ENCODE measurements at regions not wholly inside any gene's neighbourhood (a gene's known extent, or its start where the extent isn't known, plus 50 kb on each side); places are given as distances from the start of the nearest gene placed in this dataset.

DNA sequence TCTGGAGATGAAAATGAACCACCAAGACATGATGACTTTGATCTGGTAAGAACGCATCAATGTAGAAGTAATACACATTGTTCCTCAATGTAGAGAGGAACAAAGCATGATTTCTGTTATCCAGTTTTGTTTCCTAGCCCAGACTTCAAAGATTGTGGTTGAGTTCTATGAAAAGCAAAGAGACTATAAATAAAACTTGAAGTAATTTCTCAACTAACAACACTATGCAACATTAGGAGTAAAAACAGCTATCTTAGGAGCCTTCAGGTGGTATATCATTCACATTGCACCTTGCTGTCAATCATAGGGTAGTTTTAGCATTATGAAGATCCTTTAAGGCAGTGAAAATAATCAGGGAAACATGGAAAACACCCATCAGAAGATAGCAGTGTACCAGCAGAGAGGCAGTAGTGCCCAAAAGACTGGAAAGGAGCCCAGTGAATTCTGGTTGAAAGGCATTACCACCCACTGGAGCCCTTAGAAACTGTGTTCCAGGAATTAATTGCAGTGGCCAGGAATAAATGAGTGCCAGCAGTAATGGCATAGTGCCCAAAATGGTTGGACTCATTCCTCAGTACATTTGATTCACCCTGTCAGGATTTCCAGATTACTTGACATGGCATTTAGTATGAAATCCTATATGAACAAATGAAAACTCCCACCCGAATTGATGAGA lies 300.7 kb upstream of the CXXC4 start:
- DNase-seq: no peak

DNA sequence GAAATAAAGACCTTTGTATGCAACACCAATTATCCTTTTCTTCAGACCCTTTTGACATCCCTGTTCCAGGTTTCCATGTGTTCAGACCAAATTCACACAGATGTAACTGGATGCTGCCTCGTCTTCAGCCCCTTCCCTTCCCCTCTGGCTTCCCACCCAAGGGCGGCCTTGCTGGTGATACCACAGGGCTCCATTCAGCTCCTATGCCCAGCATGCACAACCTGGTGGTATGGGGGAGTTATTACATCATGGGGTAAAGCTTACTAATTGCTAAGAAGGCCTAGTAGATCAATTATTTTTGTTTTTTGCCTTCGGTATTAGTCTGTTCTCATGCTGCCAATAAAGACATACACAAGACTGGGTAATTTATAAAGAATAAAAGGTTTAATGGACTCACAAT lies 317.0 kb upstream of the CXXC4 start:
- no peak for DNase-seq

DNA sequence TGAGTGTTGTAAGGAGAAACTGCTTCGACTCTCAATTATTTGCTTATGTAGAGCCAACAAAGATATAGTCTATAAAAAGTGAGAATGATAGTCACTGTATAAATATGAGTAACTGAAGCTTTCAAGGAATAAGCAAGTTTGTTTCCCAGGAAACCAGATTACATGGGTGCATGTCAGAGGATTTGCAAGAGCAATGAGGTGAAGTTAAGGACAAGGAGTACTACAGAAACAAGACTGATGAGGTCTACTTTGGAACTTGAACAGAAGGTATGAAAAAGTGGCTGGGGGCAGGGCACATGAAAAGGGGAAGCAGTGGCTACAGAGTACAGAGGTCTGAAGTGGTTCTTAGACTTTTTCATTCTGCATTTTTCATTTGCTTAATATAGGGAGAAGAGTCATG lies 321.0 kb upstream of the CXXC4 start:
- no peak for DNase-seq

DNA sequence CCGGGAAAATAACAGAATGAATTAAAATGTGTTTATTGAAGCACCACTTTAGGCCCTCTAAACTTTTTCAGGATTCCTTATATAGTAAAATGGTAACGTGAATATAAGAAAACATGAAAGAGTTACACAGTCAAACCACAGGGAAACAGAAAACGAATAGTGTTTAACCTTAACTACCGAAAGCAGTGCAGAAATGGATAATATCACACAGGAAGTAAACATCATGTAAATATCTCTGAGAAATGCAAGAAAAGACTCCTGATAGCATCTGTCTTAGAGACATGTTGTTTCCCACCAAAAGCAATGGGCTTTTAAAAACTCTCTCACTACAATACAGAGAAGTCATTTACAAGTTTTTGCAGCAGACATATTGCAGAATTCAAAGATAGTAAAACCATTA lies 323.9 kb upstream of the CXXC4 start:
- no peak for DNase-seq

DNA sequence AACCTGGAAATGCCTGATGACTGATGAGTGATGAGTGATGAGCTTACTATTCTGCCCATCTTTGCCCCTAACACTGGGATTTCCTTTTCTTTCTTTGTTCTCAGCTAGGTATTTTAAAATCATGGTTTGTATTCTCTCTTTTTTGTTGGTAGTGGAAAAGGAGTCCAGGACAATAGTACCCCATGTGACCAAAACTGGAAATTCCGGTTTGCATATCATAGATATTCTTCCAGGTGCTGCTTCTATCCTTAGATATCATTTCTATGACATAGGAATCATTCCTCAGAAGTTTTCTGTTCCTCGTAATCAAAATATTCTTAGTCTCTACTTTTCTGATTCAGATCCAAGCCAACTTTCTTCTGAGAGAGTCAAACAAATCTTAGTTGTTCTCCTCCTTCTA lies 320.5 kb upstream of the TET2 start:
- no peak for DNase-seq

DNA sequence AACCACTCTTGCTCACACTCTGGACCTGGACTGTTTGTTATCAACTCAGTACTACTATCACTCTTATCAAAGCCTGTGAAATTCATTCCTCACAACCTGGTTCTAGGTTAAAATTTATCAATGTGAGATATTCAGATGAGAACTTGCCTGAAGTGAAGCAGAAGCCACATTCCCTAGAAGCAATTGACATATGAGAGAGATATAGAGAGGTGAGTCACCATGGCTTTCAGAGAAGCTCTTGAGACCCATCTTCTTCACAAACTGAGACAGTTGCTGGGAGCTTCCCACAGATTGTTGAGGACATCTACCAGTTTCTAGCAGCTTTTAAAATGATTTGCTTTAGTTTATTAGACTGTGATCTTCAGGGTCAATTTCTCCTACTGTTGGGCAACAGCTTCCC lies 316.9 kb upstream of the TET2 start:
- DNase-seq: no peak

DNA sequence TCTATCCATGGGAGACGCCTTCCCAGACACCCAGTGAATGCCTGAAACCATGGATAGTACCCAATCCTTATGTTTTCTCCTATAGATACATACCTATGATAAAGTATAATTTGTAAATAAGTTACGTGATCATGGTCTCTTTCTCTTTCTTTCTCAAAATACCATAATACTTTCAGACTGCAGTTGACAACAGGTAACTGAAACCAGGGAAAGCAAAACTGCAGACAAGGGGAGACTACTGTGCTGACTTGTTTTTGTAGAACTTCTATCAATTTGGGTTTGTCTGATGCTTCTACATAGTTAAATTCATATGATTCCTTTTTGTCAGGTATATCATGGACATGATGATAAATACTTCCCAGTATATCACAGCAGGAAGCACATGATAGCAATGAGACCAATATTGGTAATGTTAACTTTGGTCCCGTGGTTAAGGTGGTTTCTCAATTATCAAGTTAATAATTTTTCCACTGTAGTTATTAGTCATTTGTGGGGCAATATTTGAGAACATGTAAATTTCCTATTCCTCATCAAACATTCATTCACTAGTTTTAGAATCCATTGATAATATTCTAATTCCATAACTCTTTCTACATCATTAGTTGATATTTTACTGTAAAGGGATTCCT lies 298.0 kb upstream of the TET2 start:
- no peak for DNase-seq

DNA sequence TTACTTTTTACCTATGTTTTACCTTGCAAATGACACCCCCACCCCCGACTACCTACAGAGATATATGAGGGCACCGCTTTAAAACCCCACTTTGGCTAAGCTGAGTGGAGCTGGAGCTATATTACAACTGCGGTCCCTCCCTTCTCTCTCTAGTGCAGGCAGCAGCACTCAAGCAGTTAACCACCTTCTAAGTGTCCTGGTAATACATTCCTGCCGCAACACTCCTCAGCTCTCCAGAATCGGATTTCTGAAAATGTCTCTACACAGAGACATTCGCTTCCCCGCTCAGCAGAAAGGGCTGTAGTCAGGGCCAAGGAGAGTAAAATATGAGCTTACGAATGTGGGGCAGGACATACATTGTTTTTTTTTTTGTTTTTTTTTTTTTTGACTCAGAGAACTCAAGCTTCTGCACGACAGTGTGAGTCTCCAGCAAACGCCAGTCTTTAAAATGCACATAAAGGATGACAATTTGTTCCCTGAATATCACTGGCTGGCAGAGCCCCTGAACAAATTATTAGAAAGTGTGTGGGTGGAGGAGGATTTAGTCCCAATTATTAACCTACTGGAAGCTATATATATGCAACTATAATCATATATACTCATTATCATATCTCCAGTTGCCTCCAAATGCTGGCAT lies 287.0 kb upstream of the TET2 start:
- DNase-seq: no peak

DNA sequence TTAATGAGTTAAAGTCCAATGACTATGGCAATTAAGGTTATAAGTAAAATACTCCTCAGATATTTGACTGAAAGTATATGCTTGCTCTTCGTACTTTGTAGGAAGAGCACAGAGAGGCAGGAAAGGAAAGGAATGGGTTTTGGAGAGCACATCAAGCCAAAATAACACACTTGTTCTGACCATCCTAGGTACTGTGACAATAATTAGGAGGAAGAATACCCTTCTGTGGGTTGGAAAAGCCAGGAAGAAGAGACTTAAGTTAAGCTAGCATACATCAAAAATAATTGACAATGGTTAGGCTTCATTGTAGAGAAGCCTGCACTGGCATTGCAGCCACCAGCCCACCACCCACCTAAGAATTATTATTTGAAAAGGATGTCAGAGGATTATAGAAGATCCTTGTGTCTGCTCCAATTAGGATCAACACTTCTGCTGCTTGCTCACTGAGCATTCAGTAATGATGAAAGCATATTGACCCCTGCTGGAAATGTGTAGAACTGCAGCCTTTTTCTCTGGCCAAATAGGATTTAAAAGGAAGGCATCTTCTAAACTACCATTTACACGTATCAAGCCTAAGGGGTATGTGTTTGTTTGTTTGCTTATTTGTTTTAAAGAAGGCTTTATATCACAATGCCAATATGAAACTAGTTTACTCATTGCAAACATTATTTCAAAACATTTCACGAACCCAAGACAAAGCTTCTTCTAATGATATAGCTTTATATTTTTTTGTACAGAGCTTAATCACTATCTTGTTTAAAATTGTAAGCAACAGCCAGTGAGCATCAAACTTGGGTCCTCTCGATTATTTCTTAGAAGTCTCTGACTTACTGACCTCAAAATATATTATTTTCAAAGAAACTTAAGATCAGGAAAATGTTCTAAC lies 286.2 kb upstream of the TET2 start:
- DNase-seq: peak; percentile 37 to 45

DNA sequence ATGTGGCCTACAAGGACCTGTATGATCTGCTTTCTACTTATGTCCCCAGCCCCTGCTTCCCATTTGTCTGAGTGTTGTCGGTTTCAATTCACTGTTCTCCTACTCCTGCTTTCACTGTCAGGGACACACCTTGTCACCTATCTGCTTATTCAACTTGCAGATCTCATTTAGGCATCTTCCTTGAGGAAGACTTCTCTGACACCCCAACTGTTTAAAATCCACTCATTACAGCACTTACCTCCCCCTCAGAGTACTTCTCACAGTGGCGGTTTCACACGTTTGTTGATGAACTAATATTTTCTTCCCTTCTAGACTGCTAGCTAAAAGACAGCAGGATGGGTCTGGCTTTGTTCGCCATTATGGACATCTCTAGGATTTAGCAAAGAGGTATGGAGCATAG lies 279.9 kb upstream of the TET2 start:
- no peak for DNase-seq

DNA sequence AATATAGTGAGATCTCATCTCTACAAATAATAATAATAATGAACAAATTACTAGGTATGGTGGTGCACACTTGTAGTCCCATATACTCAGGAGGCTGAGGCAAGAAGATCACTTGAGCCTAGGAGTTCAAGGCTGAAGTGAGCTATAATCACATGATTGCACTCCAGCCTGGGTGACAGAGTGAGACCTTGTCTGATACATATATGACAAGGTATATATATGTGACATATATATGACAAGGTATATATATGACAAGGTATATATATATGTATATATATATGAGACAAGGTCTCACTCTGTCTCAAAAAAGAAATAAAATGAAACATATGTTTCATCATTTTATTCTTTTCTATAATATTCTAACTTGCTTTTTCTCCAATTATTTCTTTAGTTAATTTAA lies 278.1 kb upstream of the TET2 start:
- DNase-seq: no peak

DNA sequence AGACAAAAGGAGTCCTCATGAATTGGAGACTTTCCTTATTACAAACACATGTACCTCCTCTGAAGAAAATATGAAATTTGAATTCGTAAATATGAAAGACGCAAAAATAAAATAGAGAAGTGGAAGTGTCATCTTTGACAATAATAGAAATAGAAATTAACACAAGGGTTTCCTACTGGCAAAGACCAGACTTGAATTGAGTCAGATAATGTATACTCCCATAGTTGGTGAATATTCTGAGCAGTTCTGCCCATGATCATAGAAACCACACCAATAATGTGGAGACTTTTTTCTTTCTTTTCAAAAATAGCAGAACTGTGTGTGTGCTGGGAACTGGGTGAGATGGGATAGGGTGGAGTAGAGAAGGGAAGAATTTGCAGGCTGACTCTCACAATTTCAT lies 277.7 kb upstream of the TET2 start:
- DNase-seq: no peak

DNA sequence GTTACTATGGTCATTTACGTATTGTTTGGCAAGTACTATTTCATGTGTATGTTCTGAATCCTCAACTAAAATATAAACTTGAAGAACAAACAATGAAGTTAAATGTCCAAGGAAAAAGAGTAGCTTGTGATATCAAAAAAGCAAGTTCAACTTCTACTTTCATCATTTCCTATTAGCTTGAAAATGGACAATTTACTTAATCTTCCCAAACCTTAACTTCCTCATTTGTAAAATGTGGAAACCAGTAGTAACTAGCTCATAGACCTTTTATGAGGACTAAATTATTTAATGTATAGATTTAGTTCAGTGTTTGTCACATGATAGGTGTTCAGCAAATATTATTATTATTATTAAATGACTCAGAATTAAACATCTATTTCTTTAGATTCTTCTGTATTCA lies 276.8 kb upstream of the TET2 start:
- DNase-seq: no peak

DNA sequence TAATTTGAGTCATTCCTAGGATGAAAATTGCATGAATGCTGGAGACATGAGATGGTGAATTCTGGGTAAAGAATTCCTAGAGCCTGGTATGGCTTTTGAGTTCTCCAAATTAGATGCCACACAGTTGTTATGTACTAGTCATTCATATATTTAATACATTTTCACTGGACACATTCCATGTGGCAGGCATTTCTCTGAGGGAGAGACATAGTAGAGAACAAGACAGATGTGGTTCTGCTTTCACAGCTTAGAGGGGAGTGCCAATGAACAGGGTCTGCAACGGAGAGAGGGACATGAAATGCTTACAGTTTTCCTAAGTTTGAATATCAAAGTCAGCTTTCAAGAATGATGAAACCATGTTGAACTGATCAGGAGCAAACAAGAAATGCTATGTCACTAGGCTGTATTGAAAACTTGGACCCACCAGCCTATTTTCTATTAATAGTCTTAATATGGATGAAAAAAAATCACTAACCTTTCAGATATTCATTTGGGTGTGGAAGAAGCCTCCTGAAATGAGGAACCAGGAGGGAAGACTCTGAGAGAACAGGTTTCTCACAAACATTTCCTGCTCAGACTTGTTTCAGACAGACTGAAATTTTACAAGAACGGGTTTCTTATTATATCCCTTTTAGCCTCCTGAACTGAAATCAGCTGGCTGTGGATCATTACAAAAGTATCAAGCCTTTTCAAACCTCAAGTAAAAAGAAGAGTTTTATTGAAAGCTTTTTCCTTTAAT lies 276.0 kb upstream of the TET2 start:
- DNase-seq: no peak

DNA sequence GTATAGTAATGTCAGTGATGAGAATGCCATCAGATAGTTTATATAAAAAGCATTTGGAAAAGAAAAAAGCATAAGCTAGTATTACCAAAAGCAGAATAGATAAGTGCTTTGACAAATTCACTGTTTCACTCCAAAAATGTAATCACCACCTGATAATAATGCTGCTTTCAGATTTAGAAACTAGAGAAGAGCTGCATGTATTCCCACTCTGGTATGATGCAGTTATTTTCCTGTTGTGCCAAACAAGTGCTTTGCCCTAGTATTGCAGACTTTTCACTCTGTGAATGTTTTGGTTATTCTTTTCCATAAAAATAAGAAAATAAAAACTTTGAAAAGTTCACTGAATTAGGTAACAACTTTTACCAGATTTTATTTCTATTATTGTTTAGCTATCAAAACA lies 267.7 kb upstream of the TET2 start:
- DNase-seq: no peak

DNA sequence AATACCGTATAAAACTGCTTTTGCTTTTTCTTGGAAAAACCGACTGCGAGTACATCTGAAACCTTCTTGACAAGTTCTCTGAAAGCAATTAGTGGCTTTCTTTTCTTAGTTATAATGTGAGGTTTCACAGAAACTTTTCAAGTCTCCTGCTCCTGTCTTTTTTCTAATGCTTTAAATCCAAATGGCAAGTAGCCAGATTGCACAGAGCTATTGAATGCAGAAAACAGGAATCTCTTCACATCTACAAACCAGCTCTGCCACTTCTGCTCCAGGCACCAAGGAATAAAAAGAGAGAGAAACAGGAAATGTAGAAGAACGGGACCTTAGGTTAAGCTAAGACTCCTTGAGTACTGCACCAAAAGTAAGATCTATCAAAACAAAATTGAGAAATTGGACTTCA lies 267.3 kb upstream of the TET2 start:
- no peak for DNase-seq

DNA sequence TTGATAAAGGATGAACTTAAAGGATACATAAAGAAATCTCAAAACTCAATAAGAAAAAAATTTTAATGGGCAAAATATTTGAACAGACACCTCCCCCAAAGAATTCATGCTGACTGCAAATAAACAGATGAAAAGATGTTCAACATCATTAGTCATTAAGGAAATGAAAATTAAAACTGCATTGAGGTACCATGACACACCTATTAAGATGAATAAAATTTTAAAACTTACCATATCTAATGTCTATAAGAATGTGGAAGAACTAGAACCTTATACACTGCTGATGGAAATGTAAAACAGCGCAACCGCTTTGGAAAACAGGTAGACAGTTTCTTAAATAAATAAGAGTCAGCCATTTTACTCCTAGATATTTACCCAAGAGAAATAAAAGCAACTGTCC lies 266.8 kb upstream of the TET2 start:
- no peak for DNase-seq

DNA sequence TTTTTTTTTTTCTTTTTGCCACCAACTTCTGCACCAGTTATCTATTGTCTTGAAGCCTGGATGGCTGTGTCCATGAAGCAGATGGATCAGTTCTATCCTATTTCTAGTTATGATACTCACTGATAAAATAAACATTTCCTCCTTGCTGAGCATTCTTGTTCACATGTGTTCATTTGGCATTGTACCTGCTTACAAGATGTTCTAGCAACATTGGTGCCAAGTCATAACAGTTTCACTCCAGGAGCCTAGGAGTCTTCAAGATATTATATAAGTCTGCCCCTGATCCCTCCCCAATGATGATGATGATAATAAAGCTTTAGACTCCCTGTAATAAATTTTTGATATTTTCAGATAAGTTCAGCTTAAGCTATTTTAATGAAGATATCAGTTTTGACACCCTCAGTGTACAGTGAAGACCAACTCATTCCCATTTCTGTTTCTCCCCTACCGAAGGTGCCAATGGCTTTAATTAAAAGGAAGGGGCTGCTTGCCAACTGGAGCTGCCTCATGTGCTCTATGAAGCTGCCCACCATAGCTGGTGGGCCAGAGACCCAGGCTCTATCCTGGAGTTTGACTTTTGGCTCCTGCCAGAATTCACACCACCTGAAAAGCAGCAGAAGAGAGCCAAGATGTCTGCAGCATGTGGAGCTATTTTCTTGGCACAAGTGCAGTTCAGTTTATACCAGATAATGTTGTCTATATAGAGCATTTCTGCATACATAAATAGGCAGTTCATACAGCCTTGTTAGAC lies 265.4 kb upstream of the TET2 start:
- no peak for DNase-seq

DNA sequence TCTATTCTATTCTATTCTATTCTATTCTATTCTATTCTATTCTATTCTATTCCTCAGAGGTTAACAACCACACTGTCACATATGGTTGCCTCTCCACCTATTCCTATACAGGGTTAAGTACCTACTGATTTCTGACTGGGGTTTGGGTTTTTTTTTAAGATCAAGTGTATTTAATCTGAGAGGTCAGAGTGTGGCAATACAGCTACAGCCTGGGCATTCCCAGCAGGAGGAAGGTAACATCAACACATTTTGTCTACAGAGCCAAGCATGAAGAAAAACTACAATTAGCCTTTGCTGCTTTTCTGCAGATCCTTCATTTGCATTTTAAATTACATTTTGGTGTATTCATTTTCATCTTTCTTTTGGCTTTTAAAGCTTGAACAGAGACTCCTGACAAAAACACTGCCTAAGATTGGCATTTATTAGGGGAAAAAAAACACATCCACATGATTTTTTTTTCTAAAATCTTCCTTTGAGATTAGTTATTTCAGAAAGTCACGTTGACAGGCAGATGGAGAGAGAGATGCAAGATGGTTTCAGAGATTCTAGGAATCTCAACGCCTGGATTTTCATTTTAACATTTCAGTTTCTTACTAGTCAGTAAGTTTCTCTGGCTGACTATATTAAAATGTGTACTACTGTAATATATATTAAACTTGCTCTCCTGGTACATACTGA lies 255.9 kb upstream of the TET2 start:
- no peak for DNase-seq

DNA sequence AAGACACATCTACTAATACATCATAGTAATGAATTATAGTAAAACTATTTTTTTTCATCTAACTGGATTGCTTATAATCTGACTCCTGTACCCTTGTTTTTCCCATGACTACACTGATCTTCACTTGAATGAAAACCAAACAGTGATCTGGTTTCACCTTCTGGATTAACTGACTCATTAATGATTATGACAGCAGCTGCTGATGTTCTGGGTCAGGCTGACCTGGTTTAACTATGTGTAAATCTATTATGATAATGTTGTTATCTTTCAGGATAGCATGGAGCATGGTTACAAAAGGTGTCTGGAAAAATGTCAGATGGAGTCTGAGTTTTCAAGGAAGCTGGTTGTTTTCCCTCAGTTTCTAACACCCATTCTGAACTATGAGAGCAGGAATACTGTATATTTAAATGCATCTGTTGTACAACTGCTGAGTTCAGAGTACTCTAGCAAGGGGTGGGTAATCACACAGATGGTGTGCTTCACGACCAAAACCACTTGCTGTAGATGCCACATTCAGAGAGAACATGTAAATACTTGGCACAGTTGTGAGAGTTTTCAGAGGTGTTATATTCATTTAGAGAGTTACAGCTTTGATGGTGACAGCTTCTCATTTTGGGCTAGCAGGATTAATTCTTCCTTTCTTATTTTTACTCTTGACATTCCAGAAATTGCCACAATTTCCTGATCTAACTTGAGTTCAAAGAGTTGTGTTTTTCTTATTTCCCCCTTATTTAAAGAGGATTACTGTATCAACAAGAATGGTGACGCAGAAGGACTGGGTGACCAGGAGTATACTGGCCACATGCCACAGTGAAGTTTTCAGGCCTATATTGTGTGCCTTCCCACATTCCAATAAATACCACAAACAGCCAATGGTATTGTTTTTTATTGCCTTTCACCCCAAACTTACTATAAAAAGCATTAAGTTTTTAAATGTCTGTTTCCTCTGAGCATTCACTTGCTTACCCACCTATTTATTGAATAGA lies 249.7 kb upstream of the TET2 start:
- DNase-seq: no peak
